CD1c-positive myeloid dendritic cell (primary cell): ENCODE measurements at regions not wholly inside any gene's neighbourhood (a gene's known extent, or its start where the extent isn't known, plus 50 kb on each side); places are given as distances from the start of the nearest gene placed in this dataset.
"Not testable (repeated sequence)": the region's sequence is repeated elsewhere in the genome, so short reads cannot be mapped to it uniquely, and the experiment has no call there.

Source experiments
- DNase-seq: peaks from one replicate; pipeline ENCODE4 v3.0.0-alpha.2; 2016; ENCODE audit errors: extremely low spot score

- DNase-seq = no peak
Observed at GRCh38 chr20:11173916-11174315, 500.1 kb upstream of the JAG1 start.

- DNase-seq = no peak
Observed at GRCh38 chr20:11174861-11175260, 501.1 kb upstream of the JAG1 start.

- DNase-seq = no peak
Observed at GRCh38 chr20:11176431-11176830, 502.6 kb upstream of the JAG1 start.

- DNase-seq = no peak
Observed at GRCh38 chr20:11178946-11179654, 505.3 kb upstream of the JAG1 start.

- DNase-seq = no peak
Observed at GRCh38 chr20:11180186-11180585, 506.4 kb upstream of the JAG1 start.

- not testable (repeated sequence) for DNase-seq
Observed at GRCh38 chr20:11181129-11181528, 507.3 kb upstream of the JAG1 start.

GRCh38 chr20:11181966-11182365 lies 508.2 kb upstream of the JAG1 start:
- DNase-seq = no peak

GRCh38 chr20:11182720-11183119 lies 508.9 kb upstream of the JAG1 start:
- DNase-seq = peak; percentile 86

GRCh38 chr20:11186301-11187008 lies 512.7 kb upstream of the JAG1 start:
- no peak for DNase-seq

GRCh38 chr20:11188843-11189603 lies 515.2 kb upstream of the JAG1 start:
- no peak for DNase-seq

GRCh38 chr20:11190741-11191140 lies 516.9 kb upstream of the JAG1 start:
- DNase-seq = no peak

GRCh38 chr20:11192106-11192505 lies 518.3 kb upstream of the JAG1 start:
- no peak for DNase-seq

- DNase-seq = no peak
Observed at GRCh38 chr20:11193241-11193640, 519.4 kb upstream of the JAG1 start.

GRCh38 chr20:11195169-11195568 lies 521.4 kb upstream of the JAG1 start:
- DNase-seq = no peak

- DNase-seq = peak; percentile 53
Observed at GRCh38 chr20:11195899-11196558, 522.2 kb upstream of the JAG1 start.

- DNase-seq = peak; percentile 57
Observed at GRCh38 chr20:11197851-11198250, 524.1 kb upstream of the JAG1 start.

GRCh38 chr20:11200423-11200822 lies 526.6 kb upstream of the JAG1 start:
- no peak for DNase-seq

GRCh38 chr20:11204926-11205768 lies 531.3 kb upstream of the JAG1 start:
- peak; percentile 75 for DNase-seq

GRCh38 chr20:11205769-11206362 lies 532.1 kb upstream of the JAG1 start:
- DNase-seq = no peak

- no peak for DNase-seq
Observed at GRCh38 chr20:11207749-11208502, 534.1 kb upstream of the JAG1 start.
